ENCODE measurements at regions not wholly inside any gene's neighbourhood (a gene's known extent, or its start where the extent isn't known, plus 50 kb on each side); places are given as distances from the start of the nearest gene placed in this dataset.

DNA sequence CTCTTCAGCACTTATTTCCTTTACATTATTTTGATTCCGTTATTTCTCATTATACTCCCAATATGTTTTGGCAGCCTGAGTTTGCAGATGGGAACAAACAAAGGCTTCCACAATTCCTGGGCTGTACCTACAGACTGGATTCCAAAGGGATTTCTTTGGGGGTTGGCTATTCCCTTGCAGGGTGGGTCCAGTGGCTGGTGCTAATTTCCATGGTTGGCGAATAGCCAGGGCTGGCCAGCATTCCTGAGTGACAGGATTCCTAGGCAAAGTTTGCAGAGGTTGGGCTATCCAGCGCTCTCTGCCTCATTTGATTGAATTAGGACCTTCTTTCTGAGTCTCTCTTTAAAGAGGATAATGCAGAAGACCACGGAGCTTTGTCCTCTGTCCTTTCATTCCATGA, 207.4 kb downstream of the MAF start:
- H3K18ac ChIP-seq (ENCODE audit: low read length) = no peak overlapping the region
- H3K23ac ChIP-seq (ENCODE audit: low read length) = no peak overlapping the region
- no peak overlapping the region for H3K4me2 ChIP-seq (ENCODE audit: low read length)
- no peak overlapping the region for H4K91ac ChIP-seq (ENCODE audit: low read depth, low read length)
- no peak overlapping the region for H2BK120ac ChIP-seq (ENCODE audit: insufficient read depth, low read length, poor library complexity)
- H4K12ac ChIP-seq (ENCODE audit: low read depth, low read length) = no peak overlapping the region
- H3K14ac ChIP-seq (ENCODE audit: low read length) = no peak overlapping the region
- no peaks in the 10 kb centered on the region for H3K79me2 ChIP-seq (ENCODE audit: control insufficient read depth, insufficient read depth, low read length, poor library complexity)
- no peak overlapping the region for H4K8ac ChIP-seq (ENCODE audit: low read depth, low read length)
- DNase-seq = no peak
- H3K9me3 ChIP-seq (ENCODE audit: insufficient read depth, low read depth, low read length) = no peaks in the 10 kb centered on the region
- H2AK5ac ChIP-seq (ENCODE audit: low read length) = no peak overlapping the region
- no peak overlapping the region for H2BK12ac ChIP-seq (ENCODE audit: low read length)
- H3K27me3 ChIP-seq (ENCODE audit: insufficient read depth, low read length) = peaks cover 2% of the 10 kb centered on the region
- H3K4me3 ChIP-seq (ENCODE audit: low read depth, low read length) = no peak overlapping the region
- no peak overlapping the region for H3K27ac ChIP-seq (ENCODE audit: low read depth, low read length)
- H3K79me1 ChIP-seq (ENCODE audit: low read length) = no peaks in the 10 kb centered on the region
- no peak overlapping the region for H2BK5ac ChIP-seq (ENCODE audit: low read depth, low read length, poor library complexity)
- peaks cover 0 to 2% of the 10 kb centered on the region in 2 experiments for H3K4me1 ChIP-seq (ENCODE audit: control insufficient read depth in 1 of 2, insufficient read depth in 2 of 2, low read length in 2 of 2)
- no peaks in the 10 kb centered on the region for H3K36me3 ChIP-seq (ENCODE audit: control insufficient read depth in 1 of 2, insufficient read depth in 2 of 2, low read length in 2 of 2)
- H3K9ac ChIP-seq (ENCODE audit: low read length) = no peak overlapping the region
- no CpG with 5 or more reads among the region's 4 CpGs for WGBS (ENCODE audit: extremely low coverage, insufficient coverage, insufficient read length)
- no peak overlapping the region for H3K4ac ChIP-seq (ENCODE audit: low read depth, low read length)
- H2AFZ ChIP-seq (ENCODE audit: insufficient read depth, low read length, poor library complexity) = no peak overlapping the region

DNA sequence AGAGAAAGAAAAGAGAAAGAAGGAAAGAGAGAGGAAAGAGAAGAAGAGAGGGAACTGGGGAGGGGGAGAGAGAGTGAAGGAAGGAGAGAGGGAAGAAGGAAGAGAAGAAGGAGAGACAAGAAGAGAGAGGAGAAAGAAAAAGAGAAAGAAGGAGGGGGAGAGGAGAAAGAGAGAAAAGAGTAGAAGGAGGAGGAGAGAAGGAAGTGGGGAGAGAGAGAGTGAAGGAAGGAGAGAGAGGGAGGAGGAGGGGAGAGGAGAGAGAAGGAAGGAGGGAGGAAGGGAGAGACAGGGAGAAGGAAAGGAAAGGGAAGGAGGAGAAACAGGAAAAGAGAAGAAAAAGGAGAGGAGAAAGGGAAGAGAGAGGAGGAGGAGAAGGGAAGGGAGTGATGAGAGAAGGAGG, 208.5 kb downstream of the MAF start:
- H2BK120ac ChIP-seq (ENCODE audit: insufficient read depth, low read length, poor library complexity) = no peak overlapping the region
- no peak overlapping the region for H3K27ac ChIP-seq (ENCODE audit: low read depth, low read length)
- H3K4me2 ChIP-seq (ENCODE audit: low read length) = no peak overlapping the region
- no peak overlapping the region for H3K4me3 ChIP-seq (ENCODE audit: low read depth, low read length)
- H3K4me1 ChIP-seq (ENCODE audit: control insufficient read depth in 1 of 2, insufficient read depth in 2 of 2, low read length in 2 of 2) = peaks cover 0 to 2% of the 10 kb centered on the region in 2 experiments
- no peaks in the 10 kb centered on the region for H3K36me3 ChIP-seq (ENCODE audit: control insufficient read depth in 1 of 2, insufficient read depth in 2 of 2, low read length in 2 of 2)
- H3K14ac ChIP-seq (ENCODE audit: low read length) = no peak overlapping the region
- DNase-seq = no peak
- H3K4ac ChIP-seq (ENCODE audit: low read depth, low read length) = no peak overlapping the region
- no peak overlapping the region for H2AFZ ChIP-seq (ENCODE audit: insufficient read depth, low read length, poor library complexity)
- H4K12ac ChIP-seq (ENCODE audit: low read depth, low read length) = no peak overlapping the region
- H2AK5ac ChIP-seq (ENCODE audit: low read length) = no peak overlapping the region
- no peak overlapping the region for H4K8ac ChIP-seq (ENCODE audit: low read depth, low read length)
- H3K27me3 ChIP-seq (ENCODE audit: insufficient read depth, low read length) = no peaks in the 10 kb centered on the region
- H3K79me2 ChIP-seq (ENCODE audit: control insufficient read depth, insufficient read depth, low read length, poor library complexity) = no peaks in the 10 kb centered on the region
- no peak overlapping the region for H3K9ac ChIP-seq (ENCODE audit: low read length)
- no peaks in the 10 kb centered on the region for H3K9me3 ChIP-seq (ENCODE audit: insufficient read depth, low read depth, low read length)
- no peaks in the 10 kb centered on the region for H3K79me1 ChIP-seq (ENCODE audit: low read length)
- H3K23ac ChIP-seq (ENCODE audit: low read length) = no peak overlapping the region
- no peak overlapping the region for H2BK12ac ChIP-seq (ENCODE audit: low read length)
- no peak overlapping the region for H2BK5ac ChIP-seq (ENCODE audit: low read depth, low read length, poor library complexity)
- no peak overlapping the region for H4K91ac ChIP-seq (ENCODE audit: low read depth, low read length)
- no peak overlapping the region for H3K18ac ChIP-seq (ENCODE audit: low read length)

DNA sequence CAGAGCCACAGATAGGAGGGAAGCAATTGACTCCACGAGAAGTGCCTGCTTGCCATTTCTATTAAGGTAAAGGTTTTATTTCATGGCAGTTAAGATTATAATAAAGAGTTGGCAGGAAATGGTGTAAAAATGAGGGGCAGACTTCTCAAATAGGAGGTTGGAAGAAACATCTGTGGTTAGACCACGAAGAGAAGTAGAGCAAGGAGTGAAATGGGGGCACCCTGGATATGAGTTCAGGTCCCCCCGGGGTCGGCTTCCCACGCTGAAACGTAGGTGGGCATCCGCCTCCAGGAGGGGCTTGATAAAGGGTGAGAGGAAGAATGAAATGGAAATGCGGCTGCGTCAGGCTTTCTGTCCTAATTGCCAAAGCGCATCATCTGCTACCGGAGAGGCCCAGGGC, 209.1 kb downstream of the MAF start:
- Histone ChIP-seq H3K9ac (ENCODE audit: low read length) (no peak overlapping the region), H4K12ac (ENCODE audit: low read depth, low read length) (no peak overlapping the region), H4K91ac (ENCODE audit: low read depth, low read length) (no peak overlapping the region), H3K9me3 (ENCODE audit: insufficient read depth, low read depth, low read length) (no peaks in the 10 kb centered on the region), H3K4ac (ENCODE audit: low read depth, low read length) (no peak overlapping the region), H3K27ac (ENCODE audit: low read depth, low read length) (no peak overlapping the region), H2AK5ac (ENCODE audit: low read length) (no peak overlapping the region), H2BK12ac (ENCODE audit: low read length) (no peak overlapping the region), H3K4me3 (ENCODE audit: low read depth, low read length) (no peak overlapping the region), H3K14ac (ENCODE audit: low read length) (no peak overlapping the region), H3K36me3 (ENCODE audit: control insufficient read depth in 1 of 2, insufficient read depth in 2 of 2, low read length in 2 of 2) (no peaks in the 10 kb centered on the region), H3K4me2 (ENCODE audit: low read length) (no peak overlapping the region), H3K23ac (ENCODE audit: low read length) (no peak overlapping the region), H3K79me2 (ENCODE audit: control insufficient read depth, insufficient read depth, low read length, poor library complexity) (no peaks in the 10 kb centered on the region), H3K79me1 (ENCODE audit: low read length) (no peaks in the 10 kb centered on the region), H4K8ac (ENCODE audit: low read depth, low read length) (no peak overlapping the region), H2BK5ac (ENCODE audit: low read depth, low read length, poor library complexity) (no peak overlapping the region), H3K18ac (ENCODE audit: low read length) (no peak overlapping the region), H2AFZ (ENCODE audit: insufficient read depth, low read length, poor library complexity) (no peak overlapping the region), H3K4me1 (ENCODE audit: control insufficient read depth in 1 of 2, insufficient read depth in 2 of 2, low read length in 2 of 2) (peaks cover 0 to 2% of the 10 kb centered on the region in 2 experiments), H3K27me3 (ENCODE audit: insufficient read depth, low read length) (no peaks in the 10 kb centered on the region), H2BK120ac (ENCODE audit: insufficient read depth, low read length, poor library complexity) (no peak overlapping the region)
- no CpG with 5 or more reads among the region's 11 CpGs for WGBS (ENCODE audit: extremely low coverage, insufficient coverage, insufficient read length)
- DNase-seq = no peak

DNA sequence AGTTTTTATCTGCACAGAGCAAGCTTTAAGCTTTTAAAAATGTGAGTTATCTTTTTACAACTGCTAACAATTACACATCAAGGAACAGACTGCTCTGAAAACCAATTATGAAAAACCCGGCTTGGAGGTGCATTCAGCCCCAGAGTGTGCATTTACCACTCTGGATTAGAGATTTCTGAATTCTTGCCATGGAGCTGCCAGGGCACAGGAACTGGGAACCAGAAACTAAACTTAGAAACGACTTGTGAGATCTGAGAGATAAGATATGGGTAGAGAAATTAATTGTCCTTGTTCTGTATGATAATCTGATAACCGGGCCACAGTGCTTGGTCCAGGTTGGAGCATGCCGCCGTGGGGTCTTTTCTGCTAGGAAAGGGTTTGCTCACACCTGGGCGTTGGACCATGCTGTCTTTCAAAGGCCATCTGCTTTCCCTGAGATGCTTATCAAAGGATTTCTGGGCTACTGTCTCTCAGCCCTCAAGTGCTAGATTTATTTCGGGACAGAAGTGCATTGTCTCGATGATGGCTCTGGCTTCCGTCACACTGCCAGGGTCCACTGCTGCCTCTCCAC, 210.0 kb downstream of the MAF start:
- H3K4me2 ChIP-seq (ENCODE audit: low read length) = no peak overlapping the region
- no peak overlapping the region for H3K18ac ChIP-seq (ENCODE audit: low read length)
- H2BK12ac ChIP-seq (ENCODE audit: low read length) = no peak overlapping the region
- no peak overlapping the region for H2BK5ac ChIP-seq (ENCODE audit: low read depth, low read length, poor library complexity)
- DNase-seq = no peak
- no peaks in the 10 kb centered on the region for H3K9me3 ChIP-seq (ENCODE audit: insufficient read depth, low read depth, low read length)
- no peak overlapping the region for H3K4me3 ChIP-seq (ENCODE audit: low read depth, low read length)
- peaks cover 0 to 2% of the 10 kb centered on the region in 2 experiments for H3K4me1 ChIP-seq (ENCODE audit: control insufficient read depth in 1 of 2, insufficient read depth in 2 of 2, low read length in 2 of 2)
- no peak overlapping the region for H4K8ac ChIP-seq (ENCODE audit: low read depth, low read length)
- no peak overlapping the region for H4K91ac ChIP-seq (ENCODE audit: low read depth, low read length)
- H3K27me3 ChIP-seq (ENCODE audit: insufficient read depth, low read length) = no peaks in the 10 kb centered on the region
- no peak overlapping the region for H4K12ac ChIP-seq (ENCODE audit: low read depth, low read length)
- no CpG with 5 or more reads among the region's 9 CpGs for WGBS (ENCODE audit: extremely low coverage, insufficient coverage, insufficient read length)
- H3K23ac ChIP-seq (ENCODE audit: low read length) = no peak overlapping the region
- H3K79me2 ChIP-seq (ENCODE audit: control insufficient read depth, insufficient read depth, low read length, poor library complexity) = no peaks in the 10 kb centered on the region
- no peak overlapping the region for H2BK120ac ChIP-seq (ENCODE audit: insufficient read depth, low read length, poor library complexity)
- no peak overlapping the region for H3K9ac ChIP-seq (ENCODE audit: low read length)
- H2AFZ ChIP-seq (ENCODE audit: insufficient read depth, low read length, poor library complexity) = no peak overlapping the region
- H2AK5ac ChIP-seq (ENCODE audit: low read length) = no peak overlapping the region
- no peak overlapping the region for H3K27ac ChIP-seq (ENCODE audit: low read depth, low read length)
- H3K36me3 ChIP-seq (ENCODE audit: control insufficient read depth in 1 of 2, insufficient read depth in 2 of 2, low read length in 2 of 2) = no peaks in the 10 kb centered on the region
- H3K4ac ChIP-seq (ENCODE audit: low read depth, low read length) = no peak overlapping the region
- no peak overlapping the region for H3K14ac ChIP-seq (ENCODE audit: low read length)
- H3K79me1 ChIP-seq (ENCODE audit: low read length) = no peaks in the 10 kb centered on the region

Measured in trophoblast cell (in vitro differentiated cells and primary cell).